HepG2 (cell line): ENCODE measurements at regions not wholly inside any gene's neighbourhood (a gene's known extent, or its start where the extent isn't known, plus 50 kb on each side); places are given as distances from the start of the nearest gene placed in this dataset.
"Not testable (repeated sequence)": the region's sequence is repeated elsewhere in the genome, so short reads cannot be mapped to it uniquely, and the experiment has no call there.

Experiments
- ATAC-seq: fragments of 200-7000 bp; cut with Tn5 transposase; 3 replicates; pipeline ENCODE4 v1.9.1; 2020; ENCODE audit warnings: mild to moderate bottlenecking, moderate library complexity
- BruUV-seq: library from RNA; stranded (reverse); fragments of 400-500 nt; replicated peaks from 2 replicates; lab custom pipeline; 2021; lab: Mats Ljungman, UMichigan
- CTCF ChIA-PET: fragments of 300-600 bp; formaldehyde crosslinking; extraction: SDS; loops from one replicate; lab custom pipeline; 2021; ENCODE audit warnings: low total read pairs, inconsistent platforms, low intra/inter-chr PET ratio; lab: Yijun Ruan, JAX
- POLR2A ChIA-PET: fragments of 350-600 bp; sonication (Branson Sonifier 250); formaldehyde crosslinking; loops from one replicate; lab custom pipeline; 2020; ENCODE audit warnings: antibody characterized with exemption, inconsistent platforms; lab: Yijun Ruan, JAX
- DNase-seq: peaks from one replicate; pipeline ENCODE4 v3.0.0-alpha.2; 2015; ENCODE audit warnings: low spot score
- FAIRE-seq: peaks from 3 replicates; lab custom pipeline; 2011; peaks lifted over from hg19 to GRCh38; lab: Jason Lieb, UNC
- H2AFZ ChIP-seq: one replicate; pipeline ENCODE4 v1.6.1; 2011; ENCODE audit warnings: low read length, inconsistent platforms
- H3K27ac ChIP-seq: fragments of 300-600 bp; 3 replicates; pipeline ENCODE4 v1.8.0; 2011; ENCODE audit warnings: mixed run types, mild to moderate bottlenecking, mixed read lengths, low read length, inconsistent platforms; ENCODE audit not compliant: insufficient read depth; ENCODE audit errors: extremely low read length
- H3K27me3 ChIP-seq, 2 experiments: fragments of 200-600 bp in 1 of 2; 2 replicates in 1 of 2; 3 replicates in 1 of 2; pipeline versions ENCODE4 v1.6.0 to v1.8.0; 2011; ENCODE audit warnings: low read length in 2 of 2, mild to moderate bottlenecking in 2 of 2, moderate library complexity in 2 of 2, inconsistent platforms in 1 of 2; ENCODE audit not compliant: insufficient read depth in 2 of 2, control insufficient read depth in 1 of 2
- H3K36me3 ChIP-seq, 2 experiments: fragments of 200-600 bp in 1 of 2; replicated peaks in 1 of 2; 2 replicates in 1 of 2; 3 replicates in 1 of 2; pipeline versions ENCODE4 v1.5.1 to v1.8.0; 2011; ENCODE audit warnings: low read length in 2 of 2, inconsistent platforms in 1 of 2; ENCODE audit not compliant: insufficient read depth in 2 of 2, control insufficient read depth in 1 of 2
- H3K4me1 ChIP-seq: 2 replicates; pipeline ENCODE4 v1.5.1; 2012; ENCODE audit warnings: low read length, inconsistent platforms; ENCODE audit not compliant: insufficient read depth
- H3K4me2 ChIP-seq: 2 replicates; pipeline ENCODE4 v1.6.0; 2011; ENCODE audit warnings: low read depth, low read length, inconsistent platforms
- H3K4me3 ChIP-seq, 3 experiments: fragments of 200-600 bp in 1 of 3; sonication (generic), shearing (Covaris generic) in 1 of 3; replicated peaks in 1 of 3; 2 replicates each; pipeline ENCODE4 v1.5.1; 2011 to 2016; ENCODE audit warnings: low read length in 3 of 3, inconsistent platforms in 2 of 3, low read depth in 2 of 3, mild to moderate bottlenecking in 2 of 3, control low read depth in 1 of 3, mixed read lengths in 1 of 3; ENCODE audit not compliant: insufficient read depth in 1 of 3
- H3K79me2 ChIP-seq: one replicate; pipeline ENCODE4 v1.6.1; 2011; ENCODE audit warnings: low read length, inconsistent platforms; ENCODE audit not compliant: insufficient read depth
- H3K9ac ChIP-seq: 2 replicates; pipeline ENCODE4 v1.6.0; 2011; ENCODE audit warnings: mild to moderate bottlenecking, low read depth, low read length, inconsistent platforms; ENCODE audit not compliant: insufficient read depth
- H3K9me3 ChIP-seq: 2 replicates; pipeline ENCODE4 v1.5.1; 2012; ENCODE audit warnings: mild to moderate bottlenecking, low read length
- H4K20me1 ChIP-seq: 2 replicates; pipeline ENCODE4 v1.6.0; 2011; ENCODE audit warnings: inconsistent platforms, mild to moderate bottlenecking, low read length, moderate library complexity; ENCODE audit not compliant: insufficient read depth
- BATF2 ChIP-seq: sonication (generic); formaldehyde crosslinking; IDR thresholded peaks from 2 replicates; pipeline ENCODE4 v1.8.0; 2022; ENCODE audit warnings: mild to moderate bottlenecking, missing genetic modification reagents, moderate library complexity
- EEA1 ChIP-seq: sonication (generic); formaldehyde crosslinking; IDR thresholded peaks from 2 replicates; pipeline ENCODE4 v1.5.1; 2020; ENCODE audit warnings: mild to moderate bottlenecking, missing genetic modification reagents, borderline replicate concordance
- HOXA5 ChIP-seq: sonication (generic); formaldehyde crosslinking; IDR thresholded peaks from 2 replicates; pipeline ENCODE4 v1.4.0; 2020; ENCODE audit warnings: missing genetic modification reagents
- PHB2 ChIP-seq: fragments of 450-650 bp; IDR thresholded peaks from 2 replicates; pipeline ENCODE4 v1.6.1; 2018; ENCODE audit not compliant: partially characterized antibody
- SAP130 ChIP-seq: IDR thresholded peaks from 2 replicates; pipeline ENCODE4 v1.6.1; 2016; ENCODE audit warnings: low read depth
- TEAD2 ChIP-seq: sonication (generic); formaldehyde crosslinking; IDR thresholded peaks from 2 replicates; pipeline ENCODE4 v1.9.0; 2021; ENCODE audit warnings: missing genetic modification reagents
- ZBTB7B ChIP-seq: sonication (generic); formaldehyde crosslinking; IDR thresholded peaks from 2 replicates; pipeline ENCODE4 v1.4.0; 2020; ENCODE audit warnings: missing genetic modification reagents
- ZNF318 ChIP-seq: sonication (generic); formaldehyde crosslinking; IDR thresholded peaks from 2 replicates; pipeline ENCODE4 v1.4.0; 2020; ENCODE audit warnings: mild to moderate bottlenecking, missing genetic modification reagents
- ZNF746 ChIP-seq: sonication (generic); formaldehyde crosslinking; IDR thresholded peaks from 2 replicates; pipeline ENCODE4 v1.8.0; 2022; ENCODE audit warnings: mild to moderate bottlenecking, missing genetic modification reagents
- ZNF766 ChIP-seq: sonication (generic); formaldehyde crosslinking; IDR thresholded peaks from 2 replicates; pipeline ENCODE4 v1.5.0; 2020; ENCODE audit warnings: missing genetic modification reagents, borderline replicate concordance
- WGBS: methylation state at CpG from one replicate; pipeline ENCODE4 v1.1.6; 2017; ENCODE audit warnings: low lambda C conversion rate; 5-methylcytosine and 5-hydroxymethylcytosine counted together
- in situ Hi-C: cut with HindIII; loops from 2 replicates; pipeline ENCODE4 v1.10.0; 2017; ENCODE audit warnings: low pct_unique_long_range_greater_than_20kb; ENCODE audit not compliant: extremely low pct_ligation_motif_present
- intact Hi-C: fragments of 100-400 bp; cut with micrococcal nuclease; formaldehyde crosslinking; loops from one replicate; pipeline ENCODE4 v1.10.0; 2022; ENCODE audit not compliant: unreplicated experiment

GRCh38 chr1:83117030-83117429, 881.9 kb downstream of the TTLL7 start:
- DNase-seq, H3K79me2 ChIP-seq, H3K27me3 ChIP-seq, H4K20me1 ChIP-seq, H3K9ac ChIP-seq, H3K4me2 ChIP-seq, POLR2A ChIA-PET, ATAC-seq, BruUV-seq, H3K27ac ChIP-seq, in situ Hi-C loops, H3K36me3 ChIP-seq, intact Hi-C loops, H3K4me3 ChIP-seq, H3K4me1 ChIP-seq, CTCF ChIA-PET, FAIRE-seq, H2AFZ ChIP-seq: not testable (repeated sequence)
- 31% methylated on average over 4 of the region's 4 CpGs for WGBS
- H3K9me3 ChIP-seq = peaks cover 65% of the 10 kb centered on the region

GRCh38 chr1:83115785-83116184, 883.1 kb downstream of the TTLL7 start:
- in situ Hi-C loops (no loop called here), intact Hi-C loops (no loop called here)
- Histone ChIP-seq H3K4me2 (no peak overlapping the region), H2AFZ (no peak overlapping the region), H3K4me3 (no peak overlapping the region), H3K36me3 (no peaks in the 10 kb centered on the region), H3K27ac (no peak overlapping the region), H3K9ac (no peak overlapping the region), H4K20me1 (no peaks in the 10 kb centered on the region), H3K4me1 (no peaks in the 10 kb centered on the region), H3K27me3 (no peaks in the 10 kb centered on the region), H3K9me3 (peaks cover 71% of the 10 kb centered on the region), H3K79me2 (no peaks in the 10 kb centered on the region)
- FAIRE-seq (no peak), DNase-seq (no peak), ATAC-seq (no peak)
- no TSS peak for BruUV-seq
- POLR2A ChIA-PET = no interaction called here
- 4% methylated on average over 2 of the region's 2 CpGs for WGBS
- CTCF ChIA-PET = no interaction called here
- no peak for TF ChIP-seq ZBTB7B (CRISPR knock-in tag)
- TF ChIP-seq PHB2 = no peak
- no peak for TF ChIP-seq SAP130 (CRISPR knock-in tag)
- TF ChIP-seq EEA1 = no peak
- no peak for TF ChIP-seq ZNF766 (CRISPR knock-in tag)
- TF ChIP-seq ZNF318 = no peak
- no peak for TF ChIP-seq TEAD2
- no peak for TF ChIP-seq ZNF746 (CRISPR knock-in tag)
- no peak for TF ChIP-seq HOXA5
- no peak for TF ChIP-seq BATF2
